GM12878 (cell line): ENCODE measurements at regions not wholly inside any gene's neighbourhood (a gene's known extent, or its start where the extent isn't known, plus 50 kb on each side); places are given as distances from the start of the nearest gene placed in this dataset.

Experiments
- KDM1A ChIP-seq: fragments of 200-600 bp; sonication (generic); IDR thresholded peaks from 2 replicates; pipeline ENCODE4 v1.6.1; 2016; ENCODE audit warnings: borderline replicate concordance
- NR2C1 ChIP-seq: fragments of 450-650 bp; IDR thresholded peaks from 2 replicates; pipeline ENCODE4 v1.6.1; 2017; ENCODE audit warnings: antibody characterized with exemption, mild to moderate bottlenecking, moderate library complexity
- SIN3A ChIP-seq: IDR thresholded peaks from 2 replicates; pipeline ENCODE4 v1.6.1; 2012; ENCODE audit warnings: low read depth, low read length, improper control_type of control experiment
- SMC3 ChIP-seq: IDR thresholded peaks from 2 replicates; pipeline ENCODE4 v1.6.1; 2011; ENCODE audit warnings: low read length, improper control_type of control experiment, borderline replicate concordance
- ZSCAN29 ChIP-seq: fragments of 450-650 bp; IDR thresholded peaks from 2 replicates; pipeline ENCODE4 v1.6.1; 2017; ENCODE audit warnings: mild to moderate bottlenecking, moderate library complexity
- TF ChIP-seq, protein P1 (sequence below), 3 experiments: IDR thresholded peaks in 2 of 3; conservative IDR thresholded peaks in 1 of 3; 2 replicates each; pipeline ENCODE4 v1.5.1; 2011; ENCODE audit warnings: low read depth in 3 of 3, low read length in 3 of 3, mild to moderate bottlenecking in 3 of 3, control low read depth in 2 of 3, moderate library complexity in 2 of 3, inconsistent platforms in 1 of 3, mixed read lengths in 1 of 3; ENCODE audit not compliant: control insufficient read depth in 2 of 3, insufficient read depth in 1 of 3; ENCODE audit errors: extremely low read depth in 1 of 3

- TF ChIP-seq, protein P1, sequence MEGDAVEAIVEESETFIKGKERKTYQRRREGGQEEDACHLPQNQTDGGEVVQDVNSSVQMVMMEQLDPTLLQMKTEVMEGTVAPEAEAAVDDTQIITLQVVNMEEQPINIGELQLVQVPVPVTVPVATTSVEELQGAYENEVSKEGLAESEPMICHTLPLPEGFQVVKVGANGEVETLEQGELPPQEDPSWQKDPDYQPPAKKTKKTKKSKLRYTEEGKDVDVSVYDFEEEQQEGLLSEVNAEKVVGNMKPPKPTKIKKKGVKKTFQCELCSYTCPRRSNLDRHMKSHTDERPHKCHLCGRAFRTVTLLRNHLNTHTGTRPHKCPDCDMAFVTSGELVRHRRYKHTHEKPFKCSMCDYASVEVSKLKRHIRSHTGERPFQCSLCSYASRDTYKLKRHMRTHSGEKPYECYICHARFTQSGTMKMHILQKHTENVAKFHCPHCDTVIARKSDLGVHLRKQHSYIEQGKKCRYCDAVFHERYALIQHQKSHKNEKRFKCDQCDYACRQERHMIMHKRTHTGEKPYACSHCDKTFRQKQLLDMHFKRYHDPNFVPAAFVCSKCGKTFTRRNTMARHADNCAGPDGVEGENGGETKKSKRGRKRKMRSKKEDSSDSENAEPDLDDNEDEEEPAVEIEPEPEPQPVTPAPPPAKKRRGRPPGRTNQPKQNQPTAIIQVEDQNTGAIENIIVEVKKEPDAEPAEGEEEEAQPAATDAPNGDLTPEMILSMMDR (IDR thresholded peaks at IDR 0.05 in 2 of 3, conservative IDR thresholded peaks at IDR 0.05 in 1 of 3; ENCODE audit: control insufficient read depth in 2 of 3, extremely low read depth in 1 of 3, insufficient read depth in 1 of 3, low read depth in 3 of 3, low read length in 3 of 3), result no peak
- TF ChIP-seq NR2C1, result no peak
- TF ChIP-seq SIN3A, result no peak
- no peak for TF ChIP-seq KDM1A
- no peak for TF ChIP-seq ZSCAN29
- TF ChIP-seq SMC3, result no peak
Measured at GRCh38 chr13:71055047-71055446, 812.0 kb downstream of the DACH1 start.
